PFSK-1 (cell line): ENCODE measurements at regions not wholly inside any gene's neighbourhood (a gene's known extent, or its start where the extent isn't known, plus 50 kb on each side); places are given as distances from the start of the nearest gene placed in this dataset.

Source experiments
- POLR2AphosphoS5 ChIP-seq: IDR thresholded peaks from 2 replicates; pipeline ENCODE4 v1.6.1; 2012; ENCODE audit warnings: low read depth, mild to moderate bottlenecking, control low read depth, low read length, moderate library complexity
- SIN3A ChIP-seq: IDR thresholded peaks from 2 replicates; pipeline ENCODE4 v1.6.1; 2012; ENCODE audit warnings: mild to moderate bottlenecking, low read length, moderate library complexity, borderline replicate concordance; ENCODE audit not compliant: insufficient read depth
- TAF1 ChIP-seq: IDR thresholded peaks from 2 replicates; pipeline ENCODE4 v1.6.1; 2012; ENCODE audit warnings: low read length, control low read depth, borderline replicate concordance; ENCODE audit not compliant: insufficient read depth
- TF ChIP-seq, protein P1 (sequence below), 2 experiments: IDR thresholded peaks; 2 replicates each; pipeline versions ENCODE4 v1.6.1 to v1.8.0; 2011 to 2012; ENCODE audit warnings: low read depth in 2 of 2, low read length in 2 of 2, control low read depth in 1 of 2, inconsistent platforms in 1 of 2, mild to moderate bottlenecking in 1 of 2, moderate library complexity in 1 of 2; ENCODE audit not compliant: insufficient read depth in 1 of 2

DNA sequence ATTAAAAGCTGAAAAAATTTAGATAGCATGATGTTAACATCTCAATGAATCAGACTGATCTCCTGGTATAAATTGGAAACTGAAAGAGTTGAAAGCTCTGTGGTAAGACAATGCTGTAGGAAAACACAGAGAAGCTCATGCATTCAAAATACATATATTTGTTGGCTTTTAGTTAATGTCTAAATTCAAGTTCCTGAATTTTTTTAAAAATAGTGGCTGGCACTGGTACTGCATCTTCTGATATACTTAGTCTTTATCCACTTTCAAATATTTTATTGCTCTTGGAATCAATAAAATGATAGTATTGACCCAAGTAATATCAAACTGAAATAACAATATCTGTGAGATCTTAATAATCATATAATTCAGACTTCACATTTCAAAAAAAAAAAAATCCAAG lies 151.4 kb upstream of the FIGN start:
- TF ChIP-seq POLR2AphosphoS5: no peak
- TF ChIP-seq TAF1: no peak
- TF ChIP-seq, protein P1, sequence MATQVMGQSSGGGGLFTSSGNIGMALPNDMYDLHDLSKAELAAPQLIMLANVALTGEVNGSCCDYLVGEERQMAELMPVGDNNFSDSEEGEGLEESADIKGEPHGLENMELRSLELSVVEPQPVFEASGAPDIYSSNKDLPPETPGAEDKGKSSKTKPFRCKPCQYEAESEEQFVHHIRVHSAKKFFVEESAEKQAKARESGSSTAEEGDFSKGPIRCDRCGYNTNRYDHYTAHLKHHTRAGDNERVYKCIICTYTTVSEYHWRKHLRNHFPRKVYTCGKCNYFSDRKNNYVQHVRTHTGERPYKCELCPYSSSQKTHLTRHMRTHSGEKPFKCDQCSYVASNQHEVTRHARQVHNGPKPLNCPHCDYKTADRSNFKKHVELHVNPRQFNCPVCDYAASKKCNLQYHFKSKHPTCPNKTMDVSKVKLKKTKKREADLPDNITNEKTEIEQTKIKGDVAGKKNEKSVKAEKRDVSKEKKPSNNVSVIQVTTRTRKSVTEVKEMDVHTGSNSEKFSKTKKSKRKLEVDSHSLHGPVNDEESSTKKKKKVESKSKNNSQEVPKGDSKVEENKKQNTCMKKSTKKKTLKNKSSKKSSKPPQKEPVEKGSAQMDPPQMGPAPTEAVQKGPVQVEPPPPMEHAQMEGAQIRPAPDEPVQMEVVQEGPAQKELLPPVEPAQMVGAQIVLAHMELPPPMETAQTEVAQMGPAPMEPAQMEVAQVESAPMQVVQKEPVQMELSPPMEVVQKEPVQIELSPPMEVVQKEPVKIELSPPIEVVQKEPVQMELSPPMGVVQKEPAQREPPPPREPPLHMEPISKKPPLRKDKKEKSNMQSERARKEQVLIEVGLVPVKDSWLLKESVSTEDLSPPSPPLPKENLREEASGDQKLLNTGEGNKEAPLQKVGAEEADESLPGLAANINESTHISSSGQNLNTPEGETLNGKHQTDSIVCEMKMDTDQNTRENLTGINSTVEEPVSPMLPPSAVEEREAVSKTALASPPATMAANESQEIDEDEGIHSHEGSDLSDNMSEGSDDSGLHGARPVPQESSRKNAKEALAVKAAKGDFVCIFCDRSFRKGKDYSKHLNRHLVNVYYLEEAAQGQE (IDR thresholded peaks at IDR 0.05; ENCODE audit: insufficient read depth in 1 of 2, low read depth in 2 of 2, low read length in 2 of 2): no peak
- TF ChIP-seq SIN3A: no peak
